Iris pigment epithelial cell (primary cell): ENCODE measurements at regions not wholly inside any gene's neighbourhood (a gene's known extent, or its start where the extent isn't known, plus 50 kb on each side); places are given as distances from the start of the nearest gene placed in this dataset.

Experiments
- DNase-seq: peaks from one replicate; pipeline ENCODE4 v3.0.0-alpha.2; 2011; ENCODE audit warnings: low read depth

DNA sequence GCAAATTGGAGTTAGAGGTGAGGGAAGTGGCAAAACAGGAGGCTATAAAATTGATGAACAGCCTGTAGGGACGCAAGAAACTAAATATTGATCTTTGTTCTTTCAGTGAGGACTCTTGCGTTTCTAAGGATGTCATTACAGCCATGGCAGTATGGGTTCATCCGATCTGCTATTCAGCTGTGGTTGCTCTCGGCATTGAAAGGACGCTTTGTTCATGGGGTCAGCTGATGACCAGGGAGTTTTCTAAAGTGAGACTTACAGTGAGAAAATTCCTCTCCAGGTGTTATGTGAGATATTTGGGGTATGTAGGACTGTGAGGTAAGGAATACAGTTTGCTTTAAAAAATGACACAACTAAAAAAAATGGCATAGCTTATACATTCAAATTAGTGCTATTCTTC, 52.7 kb upstream of the PELI1 start:
- DNase-seq: no peak

- DNase-seq: no peak
Measured at GRCh38 chr2:64201151-64201550, 56.9 kb upstream of the PELI1 start.

- peak; percentile 65 for DNase-seq
Measured at GRCh38 chr2:64202206-64202845, 58.1 kb upstream of the PELI1 start.

DNA sequence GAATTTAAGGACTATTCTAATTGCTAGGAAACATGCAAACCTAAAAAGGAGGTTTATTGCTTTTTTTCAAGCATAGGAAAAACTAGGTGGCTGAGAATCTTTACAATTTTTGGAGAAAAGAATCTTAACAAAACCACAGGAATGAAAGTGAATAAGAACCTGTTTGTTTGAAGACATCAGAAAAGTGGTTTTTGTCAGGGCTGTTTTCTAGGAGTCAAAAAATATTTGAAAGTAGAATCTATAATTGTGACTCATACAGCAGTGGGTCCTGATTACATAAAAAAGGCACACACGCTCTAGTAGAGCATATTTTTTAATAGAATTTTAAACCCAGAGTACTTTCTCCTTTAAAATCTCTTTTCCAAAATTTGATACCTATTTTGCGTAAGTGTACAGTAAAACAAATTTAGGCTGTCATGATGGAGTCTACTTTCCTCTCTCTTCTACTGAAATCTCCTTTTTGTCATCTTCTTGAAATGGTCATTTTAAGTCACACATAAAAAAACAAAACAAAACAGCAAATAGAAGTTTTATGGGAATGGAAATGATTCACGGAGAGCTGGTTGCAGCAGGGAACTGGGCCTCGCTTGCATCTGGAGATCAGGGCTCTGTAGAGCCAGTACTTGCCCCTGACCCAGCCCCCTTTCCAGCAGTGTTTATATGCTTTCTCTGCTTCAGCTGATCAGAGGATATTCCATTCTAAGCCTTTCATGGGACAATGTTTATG, 59.1 kb upstream of the PELI1 start:
- peak; percentile 73 for DNase-seq

DNA sequence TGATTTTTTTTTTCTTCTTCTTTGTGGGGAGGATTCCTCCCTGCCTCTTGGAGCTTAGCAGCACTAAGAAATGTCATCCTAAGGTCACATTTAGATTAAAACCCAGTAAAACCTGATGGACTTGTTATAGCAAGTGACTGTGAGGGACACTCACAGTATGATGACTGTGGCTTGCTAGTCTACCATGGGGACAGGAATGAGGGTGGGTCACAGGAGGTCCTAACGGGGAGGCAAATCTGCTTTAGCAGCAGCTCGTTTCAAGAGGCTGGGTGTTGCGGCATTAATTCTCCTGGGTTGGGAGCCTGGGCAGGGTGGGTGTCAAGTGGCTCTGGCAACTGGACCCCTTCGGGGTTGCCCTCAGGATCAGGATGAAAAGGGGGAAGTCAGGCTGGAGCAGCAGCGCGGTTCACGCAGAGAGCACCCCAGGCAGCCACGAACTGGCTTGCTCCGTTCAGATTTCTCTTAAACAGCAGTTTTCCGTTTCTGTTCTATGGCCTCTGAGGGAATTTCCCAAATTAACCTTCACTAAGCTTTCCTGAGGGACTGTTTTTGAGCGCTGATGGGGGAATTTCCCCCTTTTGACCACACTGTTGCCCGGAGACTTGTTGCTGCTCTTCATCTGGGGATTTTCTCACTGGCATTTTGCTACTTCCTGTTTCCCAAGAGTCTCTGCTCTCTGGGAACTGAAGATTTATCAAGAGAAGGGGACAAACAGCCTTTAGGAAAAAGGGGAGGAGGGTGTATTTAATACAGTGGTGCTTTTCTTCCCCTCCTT, 59.8 kb upstream of the PELI1 start:
- peak; percentile 90 for DNase-seq

GRCh38 chr2:64204703-64205102, 60.5 kb upstream of the PELI1 start:
- DNase-seq: no peak

GRCh38 chr2:64205415-64205814, 61.2 kb upstream of the PELI1 start:
- no peak for DNase-seq

GRCh38 chr2:64207573-64207972, 63.4 kb upstream of the PELI1 start:
- DNase-seq: no peak

- no peak for DNase-seq
Measured at GRCh38 chr2:64210816-64211215, 66.6 kb upstream of the PELI1 start.

GRCh38 chr2:64211276-64211921, 67.2 kb upstream of the PELI1 start:
- no peak for DNase-seq

DNA sequence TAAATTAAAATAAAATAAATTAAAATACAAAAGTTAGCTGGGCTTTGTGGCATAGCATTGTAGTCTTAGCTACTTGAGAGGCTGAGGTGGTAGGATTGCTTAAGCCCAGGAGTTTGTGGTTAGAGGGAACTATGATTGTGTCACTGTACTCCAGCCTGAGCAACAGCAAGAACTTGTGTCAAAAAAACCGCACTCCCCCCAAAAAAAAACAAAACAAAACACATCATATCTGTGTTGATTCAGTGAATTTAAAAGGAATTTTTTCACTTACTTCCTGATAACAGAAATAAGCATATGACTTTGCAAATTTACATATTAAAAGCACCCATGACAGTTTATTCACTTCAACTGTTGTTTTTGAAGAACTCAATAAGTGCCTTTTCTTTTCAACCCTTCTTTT, 68.1 kb upstream of the PELI1 start:
- DNase-seq: peak; percentile 98

DNA sequence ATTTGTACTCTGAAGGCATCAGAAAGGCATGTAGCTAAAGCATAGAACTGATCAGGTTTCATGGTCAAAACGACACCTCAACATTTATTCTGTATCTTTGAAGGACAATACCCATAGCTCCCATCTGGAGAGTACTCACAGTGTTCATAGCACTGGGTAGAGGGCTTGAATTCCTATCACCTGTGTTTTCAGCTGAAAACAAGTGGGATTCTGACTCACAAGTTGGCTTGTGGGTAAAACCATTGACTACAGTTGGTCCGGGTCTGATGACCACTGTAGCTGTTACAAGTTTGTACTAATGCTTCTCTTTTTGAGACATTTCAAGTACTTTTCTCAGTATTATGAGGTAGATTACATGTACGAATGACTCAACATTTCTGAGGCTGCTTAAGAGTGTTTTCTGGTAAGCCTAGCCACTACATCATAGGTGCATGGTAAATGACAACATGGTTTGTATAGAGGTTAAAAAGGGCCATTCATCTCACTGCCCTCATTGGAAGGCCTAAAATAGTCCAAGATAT, 68.6 kb upstream of the PELI1 start:
- DNase-seq: peak; percentile 97

- no peak for DNase-seq
Measured at GRCh38 chr2:64213532-64214275, 69.5 kb upstream of the PELI1 start.

DNA sequence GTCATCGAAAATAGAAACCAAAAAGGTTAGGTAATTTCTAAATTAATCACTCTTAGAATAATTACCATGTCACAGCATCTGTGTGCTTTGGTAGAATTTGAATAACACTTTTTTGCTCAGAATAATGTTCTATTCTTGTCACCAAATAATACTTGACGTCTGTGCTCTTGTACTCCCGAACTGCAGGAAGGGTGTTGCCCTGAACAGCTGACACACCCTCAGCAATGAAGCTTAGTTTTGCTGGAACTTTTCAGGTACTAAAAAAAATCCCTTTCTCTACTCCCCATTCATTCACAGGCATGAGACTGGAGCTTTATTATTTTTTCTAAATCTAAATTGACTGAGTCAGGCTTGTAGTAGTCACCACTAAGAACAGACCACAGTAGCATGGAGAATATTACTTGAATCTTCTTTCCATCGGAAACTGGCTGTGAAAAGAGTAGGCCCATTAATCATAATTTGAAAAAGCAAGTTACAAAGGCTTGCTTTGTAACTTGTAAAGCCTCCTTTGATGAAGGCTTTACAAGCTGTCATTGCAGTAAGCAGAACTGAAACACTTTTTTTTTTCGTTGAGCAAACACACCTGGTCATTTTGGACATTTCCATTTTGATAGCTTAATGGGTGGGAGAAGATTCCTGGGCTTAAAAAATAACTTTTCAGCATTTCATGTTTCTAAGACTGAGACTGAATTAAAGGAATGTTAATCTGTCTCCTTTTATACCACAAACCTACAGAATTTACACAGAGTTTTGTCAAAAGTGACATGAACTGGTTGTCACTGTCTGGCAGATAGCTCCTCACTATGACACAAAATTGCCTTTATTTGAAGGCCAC, 70.3 kb upstream of the PELI1 start:
- no peak for DNase-seq

GRCh38 chr2:64217198-64217869, 73.1 kb upstream of the PELI1 start:
- no peak for DNase-seq

DNA sequence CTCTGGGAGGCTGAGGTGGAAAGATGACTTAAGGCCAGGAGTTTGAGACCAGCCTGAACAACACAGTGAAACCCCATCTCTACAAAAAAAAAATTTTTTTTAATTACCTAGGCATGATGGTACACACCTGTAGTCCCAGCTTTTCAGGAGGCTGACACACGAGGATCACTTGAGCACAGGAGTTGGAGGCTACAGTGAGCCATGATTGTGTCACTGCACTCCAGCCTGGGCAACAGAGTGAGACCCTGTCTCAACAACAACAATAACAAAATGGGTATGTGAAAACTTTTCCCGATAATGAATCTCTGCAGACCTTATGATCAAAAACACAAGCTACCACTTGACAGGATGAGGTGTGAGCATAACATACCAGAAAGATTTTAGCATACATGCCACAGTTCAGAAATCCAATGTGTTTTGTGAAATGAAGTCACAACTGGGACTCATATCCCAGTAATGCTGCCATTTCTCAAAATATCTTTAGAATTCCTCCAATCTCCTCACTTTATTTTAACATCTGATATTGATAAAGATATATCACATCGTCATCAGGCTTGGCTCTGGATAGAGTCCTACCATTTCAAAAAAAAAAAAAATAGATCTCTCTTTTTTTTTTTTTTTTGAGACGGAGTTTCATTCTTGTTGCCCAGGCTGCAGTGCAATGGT, 74.0 kb upstream of the PELI1 start:
- DNase-seq: no peak

DNA sequence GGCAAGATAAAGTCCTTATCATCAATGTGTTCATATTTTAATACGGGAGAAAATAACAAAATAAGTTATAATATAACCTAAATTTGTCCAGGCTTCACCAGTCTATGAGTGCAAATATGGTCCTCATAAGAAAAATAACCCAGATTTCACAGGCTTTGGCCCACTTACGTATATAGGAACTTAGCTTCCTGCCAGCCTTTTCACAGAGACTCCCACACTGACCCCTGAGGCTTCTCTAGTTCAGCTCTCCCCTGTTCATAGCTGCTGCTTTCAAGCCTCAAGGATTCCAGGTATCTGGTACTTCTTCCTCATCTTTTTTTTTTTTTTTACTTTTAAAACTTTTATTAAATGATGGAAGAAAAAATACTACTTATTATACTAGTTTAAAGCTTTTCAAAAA, 74.9 kb upstream of the PELI1 start:
- no peak for DNase-seq

GRCh38 chr2:64220265-64220664, 76.0 kb upstream of the PELI1 start:
- DNase-seq: no peak

DNA sequence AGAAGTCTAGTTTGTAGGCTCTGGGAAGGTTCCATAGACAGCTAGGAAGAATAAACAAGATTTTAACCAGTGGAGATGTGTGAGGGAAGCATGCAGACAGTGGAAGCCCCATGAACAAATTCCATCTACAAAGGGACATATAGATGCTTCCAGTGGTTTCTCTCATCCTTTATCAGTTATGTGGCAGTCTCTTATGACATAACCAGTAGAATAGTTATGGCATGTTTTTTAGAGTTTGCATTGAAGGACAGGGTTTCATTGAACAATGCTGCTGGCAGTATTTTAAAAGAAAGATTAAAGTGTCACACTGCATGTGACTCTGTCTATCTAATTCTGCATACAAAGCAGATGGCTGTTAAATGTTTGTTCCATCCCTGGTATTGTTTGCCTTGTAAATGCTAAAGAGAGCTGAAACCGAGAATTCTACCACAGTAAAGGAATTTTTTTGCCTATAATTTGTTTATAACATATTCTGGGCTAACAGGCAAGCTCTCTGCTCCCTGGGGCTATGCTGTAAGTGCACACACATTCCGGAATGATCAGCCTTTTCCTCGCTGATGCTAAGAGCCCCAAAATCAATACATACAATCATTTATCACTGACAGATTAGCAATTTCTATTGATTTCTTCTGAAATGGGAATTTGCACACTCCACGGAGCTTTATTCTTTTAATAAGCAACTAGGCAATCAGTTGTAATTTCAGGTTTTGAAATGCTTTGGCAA, 76.8 kb upstream of the PELI1 start:
- DNase-seq: no peak
